GM12878 (cell line): ENCODE measurements at regions not wholly inside any gene's neighbourhood (a gene's known extent, or its start where the extent isn't known, plus 50 kb on each side); places are given as distances from the start of the nearest gene placed in this dataset.

Experiments
- ATAC-seq: fragments of 200-7000 bp; cut with Tn5 transposase; 3 replicates; pipeline ENCODE4 v1.9.1; 2020; ENCODE audit warnings: mild to moderate bottlenecking, moderate library complexity
- BruUV-seq: library from RNA; stranded (reverse); fragments of 400-500 nt; replicated peaks from 2 replicates; lab custom pipeline; 2021; lab: Mats Ljungman, UMichigan
- CTCF ChIA-PET: fragments of 300-600 bp; sonication (Branson Sonifier 250); formaldehyde crosslinking; extraction: SDS; loops from one replicate; lab custom pipeline; 2021; ENCODE audit warnings: inconsistent platforms; lab: Yijun Ruan, JAX
- POLR2A ChIA-PET: fragments of 350-600 bp; formaldehyde crosslinking; extraction: SDS; loops from one replicate; lab custom pipeline; 2021; ENCODE audit warnings: inconsistent platforms; lab: Charles Lee
- RAD21 ChIA-PET: fragments of 300-600 bp; sonication (Branson Sonifier 250); formaldehyde crosslinking; loops from one replicate; lab custom pipeline; 2023; ENCODE audit warnings: antibody characterized with exemption; ENCODE audit not compliant: unreplicated experiment; lab: Charles Lee
- SMC1A ChIA-PET: fragments of 300-600 bp; sonication (Branson Sonifier 250); formaldehyde crosslinking; loops from one replicate; lab custom pipeline; 2023; ENCODE audit not compliant: unreplicated experiment, uncharacterized antibody; lab: Charles Lee
- DNase-seq: peaks from one replicate; pipeline ENCODE4 v3.0.0-alpha.2; 2011; ENCODE audit warnings: low read depth, low spot score
- FAIRE-seq: peaks from 3 replicates; lab custom pipeline; 2011; peaks lifted over from hg19 to GRCh38; lab: Jason Lieb, UNC
- H2AFZ ChIP-seq: 2 replicates; pipeline ENCODE4 v1.6.0; 2011; ENCODE audit warnings: low read depth, low read length, control low read depth; ENCODE audit not compliant: control insufficient read depth
- H3K27ac ChIP-seq: 2 replicates; pipeline ENCODE4 v1.5.1; 2011; ENCODE audit warnings: control low read depth; ENCODE audit not compliant: control insufficient read depth, insufficient read depth
- H3K27me3 ChIP-seq, 2 experiments: replicated peaks in 1 of 2; 2 replicates each; pipeline versions ENCODE4 v1.6.0 to v1.6.1; 2011; ENCODE audit warnings: low read length in 1 of 2; ENCODE audit not compliant: control insufficient read depth in 2 of 2, insufficient read depth in 2 of 2
- H3K36me3 ChIP-seq, 2 experiments: 2 replicates each; pipeline ENCODE4 v1.5.1; 2011; ENCODE audit warnings: low read length in 1 of 2; ENCODE audit not compliant: control insufficient read depth in 2 of 2, insufficient read depth in 2 of 2
- H3K4me1 ChIP-seq: 2 replicates; pipeline ENCODE4 v1.6.1; 2011; ENCODE audit warnings: mild to moderate bottlenecking, low read length, moderate library complexity, mixed read lengths; ENCODE audit not compliant: control insufficient read depth, insufficient read depth
- H3K4me2 ChIP-seq: 2 replicates; pipeline ENCODE4 v1.6.0; 2011; ENCODE audit warnings: control low read depth; ENCODE audit not compliant: control insufficient read depth, insufficient read depth
- H3K4me3 ChIP-seq: fragments of 200-600 bp; sonication (generic); 2 replicates; pipeline ENCODE4 v1.5.1; 2016
- H3K79me2 ChIP-seq: 2 replicates; pipeline ENCODE4 v1.6.0; 2011; ENCODE audit warnings: low read length; ENCODE audit not compliant: control insufficient read depth, insufficient read depth
- H3K9ac ChIP-seq: 2 replicates; pipeline ENCODE4 v1.8.0; 2011; ENCODE audit warnings: low read length, control low read depth, mixed read lengths; ENCODE audit not compliant: control insufficient read depth, insufficient read depth
- H3K9me3 ChIP-seq: replicated peaks from 3 replicates; pipeline ENCODE4 v1.5.1; 2011; ENCODE audit warnings: mild to moderate bottlenecking, low read length; ENCODE audit not compliant: control insufficient read depth, insufficient read depth
- H4K20me1 ChIP-seq: 2 replicates; pipeline ENCODE4 v1.6.0; 2011; ENCODE audit not compliant: control insufficient read depth, insufficient read depth
- BACH1 ChIP-seq: fragments of 450-650 bp; IDR thresholded peaks from 2 replicates; pipeline ENCODE4 v1.6.1; 2017; ENCODE audit warnings: mild to moderate bottlenecking, borderline replicate concordance
- CBFB ChIP-seq: IDR thresholded peaks from 2 replicates; pipeline ENCODE4 v1.6.1; 2016; ENCODE audit warnings: antibody characterized with exemption, low read depth
- HCFC1 ChIP-seq: fragments of 150-350 bp; IDR thresholded peaks from 2 replicates; pipeline ENCODE4 v1.6.1; 2014; ENCODE audit warnings: low read length
- HDGF ChIP-seq: fragments of 450-650 bp; IDR thresholded peaks from 2 replicates; pipeline ENCODE4 v1.6.1; 2016; ENCODE audit warnings: antibody characterized with exemption
- IRF4 ChIP-seq: IDR thresholded peaks from 2 replicates; pipeline ENCODE4 v1.6.1; 2011; ENCODE audit warnings: low read depth, low read length
- KLF5 ChIP-seq: fragments of 450-650 bp; IDR thresholded peaks from 2 replicates; pipeline ENCODE4 v1.6.1; 2014; ENCODE audit warnings: mild to moderate bottlenecking; ENCODE audit not compliant: partially characterized antibody
- MEF2A ChIP-seq: IDR thresholded peaks from 2 replicates; pipeline ENCODE4 v1.6.1; 2011; ENCODE audit warnings: low read depth, mild to moderate bottlenecking, low read length, moderate library complexity; ENCODE audit not compliant: insufficient read depth
- PAX8 ChIP-seq: fragments of 450-650 bp; IDR thresholded peaks from 2 replicates; pipeline ENCODE4 v1.6.1; 2017; ENCODE audit warnings: mild to moderate bottlenecking, moderate library complexity
- POU2F2 ChIP-seq: IDR thresholded peaks from 3 replicates; pipeline ENCODE4 v1.6.1; 2011; ENCODE audit warnings: low read depth, mild to moderate bottlenecking, low read length, borderline replicate concordance
- SMAD1 ChIP-seq: fragments of 450-650 bp; IDR thresholded peaks from 2 replicates; pipeline ENCODE4 v1.6.1; 2018; ENCODE audit warnings: mild to moderate bottlenecking, low read depth; ENCODE audit not compliant: partially characterized antibody
- YBX1 ChIP-seq: fragments of 450-650 bp; IDR thresholded peaks from 2 replicates; pipeline ENCODE4 v1.6.1; 2016; ENCODE audit warnings: antibody characterized with exemption
- WGBS: methylation state at CpG from one replicate; pipeline ENCODE4 v1.1.6; 2016; ENCODE audit warnings: low lambda C conversion rate; ENCODE audit not compliant: insufficient replicate concordance, insufficient coverage; ENCODE audit errors: missing lambda C conversion rate; 5-methylcytosine and 5-hydroxymethylcytosine counted together
- in situ Hi-C: fragments of 300-500 bp; cut with MboI; formaldehyde crosslinking; loops from 9 replicates; pipeline ENCODE4 v1.14.3; 2018; ENCODE audit warnings: mixed read lengths
- intact Hi-C: fragments of 100-400 bp; cut with micrococcal nuclease; formaldehyde crosslinking; loops from one replicate; pipeline ENCODE4 v1.14.2; 2022; ENCODE audit not compliant: unreplicated experiment
- TF ChIP-seq, protein P1 (sequence below): IDR thresholded peaks from 2 replicates; pipeline ENCODE4 v1.6.1; 2012; ENCODE audit warnings: mild to moderate bottlenecking, low read depth, low read length
- TF ChIP-seq, protein P2 (sequence below): IDR thresholded peaks from 2 replicates; pipeline ENCODE4 v1.6.1; 2011; ENCODE audit warnings: borderline replicate concordance, low read depth, mild to moderate bottlenecking, moderate library complexity, low read length; ENCODE audit not compliant: insufficient read depth, poor library complexity, severe bottlenecking
- TF ChIP-seq, protein P3 (sequence below), 3 experiments: IDR thresholded peaks in 2 of 3; conservative IDR thresholded peaks in 1 of 3; 2 replicates each; pipeline ENCODE4 v1.5.1; 2011; ENCODE audit warnings: low read depth in 3 of 3, low read length in 3 of 3, mild to moderate bottlenecking in 3 of 3, control low read depth in 2 of 3, moderate library complexity in 2 of 3, inconsistent platforms in 1 of 3, mixed read lengths in 1 of 3; ENCODE audit not compliant: control insufficient read depth in 2 of 3, insufficient read depth in 1 of 3; ENCODE audit errors: extremely low read depth in 1 of 3
- TF ChIP-seq, protein P4 (sequence below): IDR thresholded peaks from 2 replicates; pipeline ENCODE4 v1.6.1; 2012; ENCODE audit warnings: low read depth, low read length, improper control_type of control experiment
- TF ChIP-seq, protein P5 (sequence below): fragments of 450-650 bp; IDR thresholded peaks from 2 replicates; pipeline ENCODE4 v1.6.1; 2017; ENCODE audit warnings: low read depth, mild to moderate bottlenecking, moderate library complexity

DNA sequence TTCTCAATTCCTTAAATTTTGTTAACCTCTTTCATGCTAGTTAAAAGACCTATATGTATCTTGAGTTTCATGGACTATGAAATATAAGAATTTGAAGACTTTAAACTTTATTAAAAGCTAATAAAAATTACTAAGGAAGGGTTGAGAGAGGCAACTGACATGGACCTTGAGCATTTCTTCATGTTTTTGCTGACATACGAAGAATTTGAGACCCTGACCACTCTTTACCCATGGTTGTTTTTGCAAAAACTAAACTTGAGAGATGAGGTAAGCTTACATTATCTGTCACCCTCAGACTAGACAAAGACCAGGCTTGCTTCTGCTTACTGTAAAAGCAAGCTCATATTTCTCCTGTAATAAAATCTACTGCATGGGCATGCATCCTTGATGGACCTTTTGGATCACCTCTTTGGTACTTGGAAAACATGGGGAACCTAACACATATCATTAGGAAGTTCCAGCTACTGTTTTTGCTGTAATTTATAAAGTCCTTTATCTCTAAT is 338.2 kb upstream of the PABPC4L start:
- ChIA-PET CTCF (interaction anchor here (0.7 to 1.3 kb wide), 4 partner anchors 8 to 32 kb away, joined by 3 to 6 read pairs (median 4); no protein-coding TSS in a partner anchor), POLR2A (no interaction called here), RAD21 (no interaction called here), SMC1A (interaction anchor here (1.2 kb wide), 1 partner anchor 82 kb away, joined by 4 read pairs; no protein-coding TSS in a partner anchor)
- no peaks in the 10 kb centered on the region for H3K79me2 ChIP-seq
- H3K4me1 ChIP-seq = no peaks in the 10 kb centered on the region
- no peak overlapping the region for H3K27ac ChIP-seq
- H3K4me2 ChIP-seq = no peak overlapping the region
- no TSS peak for BruUV-seq
- H2AFZ ChIP-seq = no peak overlapping the region
- FAIRE-seq = no peak
- H3K9ac ChIP-seq = no peak overlapping the region
- no peak for ATAC-seq
- DNase-seq = no peak
- H3K27me3 ChIP-seq = no peaks in the 10 kb centered on the region
- no peak overlapping the region for H3K4me3 ChIP-seq
- H3K36me3 ChIP-seq = no peaks in the 10 kb centered on the region
- intact Hi-C loops (no loop called here), in situ Hi-C loops (no loop called here)
- WGBS = 0% methylated on average over 1 of the region's 1 CpG
- no peaks in the 10 kb centered on the region for H3K9me3 ChIP-seq
- no peaks in the 10 kb centered on the region for H4K20me1 ChIP-seq
- TF ChIP-seq, protein P1, sequence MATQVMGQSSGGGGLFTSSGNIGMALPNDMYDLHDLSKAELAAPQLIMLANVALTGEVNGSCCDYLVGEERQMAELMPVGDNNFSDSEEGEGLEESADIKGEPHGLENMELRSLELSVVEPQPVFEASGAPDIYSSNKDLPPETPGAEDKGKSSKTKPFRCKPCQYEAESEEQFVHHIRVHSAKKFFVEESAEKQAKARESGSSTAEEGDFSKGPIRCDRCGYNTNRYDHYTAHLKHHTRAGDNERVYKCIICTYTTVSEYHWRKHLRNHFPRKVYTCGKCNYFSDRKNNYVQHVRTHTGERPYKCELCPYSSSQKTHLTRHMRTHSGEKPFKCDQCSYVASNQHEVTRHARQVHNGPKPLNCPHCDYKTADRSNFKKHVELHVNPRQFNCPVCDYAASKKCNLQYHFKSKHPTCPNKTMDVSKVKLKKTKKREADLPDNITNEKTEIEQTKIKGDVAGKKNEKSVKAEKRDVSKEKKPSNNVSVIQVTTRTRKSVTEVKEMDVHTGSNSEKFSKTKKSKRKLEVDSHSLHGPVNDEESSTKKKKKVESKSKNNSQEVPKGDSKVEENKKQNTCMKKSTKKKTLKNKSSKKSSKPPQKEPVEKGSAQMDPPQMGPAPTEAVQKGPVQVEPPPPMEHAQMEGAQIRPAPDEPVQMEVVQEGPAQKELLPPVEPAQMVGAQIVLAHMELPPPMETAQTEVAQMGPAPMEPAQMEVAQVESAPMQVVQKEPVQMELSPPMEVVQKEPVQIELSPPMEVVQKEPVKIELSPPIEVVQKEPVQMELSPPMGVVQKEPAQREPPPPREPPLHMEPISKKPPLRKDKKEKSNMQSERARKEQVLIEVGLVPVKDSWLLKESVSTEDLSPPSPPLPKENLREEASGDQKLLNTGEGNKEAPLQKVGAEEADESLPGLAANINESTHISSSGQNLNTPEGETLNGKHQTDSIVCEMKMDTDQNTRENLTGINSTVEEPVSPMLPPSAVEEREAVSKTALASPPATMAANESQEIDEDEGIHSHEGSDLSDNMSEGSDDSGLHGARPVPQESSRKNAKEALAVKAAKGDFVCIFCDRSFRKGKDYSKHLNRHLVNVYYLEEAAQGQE = no peak
- TF ChIP-seq YBX1 (no peak), POU2F2 (no peak), IRF4 (no peak), HCFC1 (no peak), KLF5 (no peak), BACH1 (no peak), HDGF (no peak), CBFB (no peak), MEF2A (no peak), SMAD1 (no peak), PAX8 (no peak)
- TF ChIP-seq, protein P2, sequence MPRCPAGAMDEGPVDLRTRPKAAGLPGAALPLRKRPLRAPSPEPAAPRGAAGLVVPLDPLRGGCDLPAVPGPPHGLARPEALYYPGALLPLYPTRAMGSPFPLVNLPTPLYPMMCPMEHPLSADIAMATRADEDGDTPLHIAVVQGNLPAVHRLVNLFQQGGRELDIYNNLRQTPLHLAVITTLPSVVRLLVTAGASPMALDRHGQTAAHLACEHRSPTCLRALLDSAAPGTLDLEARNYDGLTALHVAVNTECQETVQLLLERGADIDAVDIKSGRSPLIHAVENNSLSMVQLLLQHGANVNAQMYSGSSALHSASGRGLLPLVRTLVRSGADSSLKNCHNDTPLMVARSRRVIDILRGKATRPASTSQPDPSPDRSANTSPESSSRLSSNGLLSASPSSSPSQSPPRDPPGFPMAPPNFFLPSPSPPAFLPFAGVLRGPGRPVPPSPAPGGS = no peak
- TF ChIP-seq, protein P3, sequence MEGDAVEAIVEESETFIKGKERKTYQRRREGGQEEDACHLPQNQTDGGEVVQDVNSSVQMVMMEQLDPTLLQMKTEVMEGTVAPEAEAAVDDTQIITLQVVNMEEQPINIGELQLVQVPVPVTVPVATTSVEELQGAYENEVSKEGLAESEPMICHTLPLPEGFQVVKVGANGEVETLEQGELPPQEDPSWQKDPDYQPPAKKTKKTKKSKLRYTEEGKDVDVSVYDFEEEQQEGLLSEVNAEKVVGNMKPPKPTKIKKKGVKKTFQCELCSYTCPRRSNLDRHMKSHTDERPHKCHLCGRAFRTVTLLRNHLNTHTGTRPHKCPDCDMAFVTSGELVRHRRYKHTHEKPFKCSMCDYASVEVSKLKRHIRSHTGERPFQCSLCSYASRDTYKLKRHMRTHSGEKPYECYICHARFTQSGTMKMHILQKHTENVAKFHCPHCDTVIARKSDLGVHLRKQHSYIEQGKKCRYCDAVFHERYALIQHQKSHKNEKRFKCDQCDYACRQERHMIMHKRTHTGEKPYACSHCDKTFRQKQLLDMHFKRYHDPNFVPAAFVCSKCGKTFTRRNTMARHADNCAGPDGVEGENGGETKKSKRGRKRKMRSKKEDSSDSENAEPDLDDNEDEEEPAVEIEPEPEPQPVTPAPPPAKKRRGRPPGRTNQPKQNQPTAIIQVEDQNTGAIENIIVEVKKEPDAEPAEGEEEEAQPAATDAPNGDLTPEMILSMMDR (IDR thresholded peaks at IDR 0.05 in 2 of 3, conservative IDR thresholded peaks at IDR 0.05 in 1 of 3; ENCODE audit: control insufficient read depth in 2 of 3, extremely low read depth in 1 of 3, insufficient read depth in 1 of 3, low read depth in 3 of 3, low read length in 3 of 3) = no peak
- TF ChIP-seq, protein P4, sequence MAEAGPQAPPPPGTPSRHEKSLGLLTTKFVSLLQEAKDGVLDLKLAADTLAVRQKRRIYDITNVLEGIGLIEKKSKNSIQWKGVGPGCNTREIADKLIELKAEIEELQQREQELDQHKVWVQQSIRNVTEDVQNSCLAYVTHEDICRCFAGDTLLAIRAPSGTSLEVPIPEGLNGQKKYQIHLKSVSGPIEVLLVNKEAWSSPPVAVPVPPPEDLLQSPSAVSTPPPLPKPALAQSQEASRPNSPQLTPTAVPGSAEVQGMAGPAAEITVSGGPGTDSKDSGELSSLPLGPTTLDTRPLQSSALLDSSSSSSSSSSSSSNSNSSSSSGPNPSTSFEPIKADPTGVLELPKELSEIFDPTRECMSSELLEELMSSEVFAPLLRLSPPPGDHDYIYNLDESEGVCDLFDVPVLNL = no peak
- TF ChIP-seq, protein P5, sequence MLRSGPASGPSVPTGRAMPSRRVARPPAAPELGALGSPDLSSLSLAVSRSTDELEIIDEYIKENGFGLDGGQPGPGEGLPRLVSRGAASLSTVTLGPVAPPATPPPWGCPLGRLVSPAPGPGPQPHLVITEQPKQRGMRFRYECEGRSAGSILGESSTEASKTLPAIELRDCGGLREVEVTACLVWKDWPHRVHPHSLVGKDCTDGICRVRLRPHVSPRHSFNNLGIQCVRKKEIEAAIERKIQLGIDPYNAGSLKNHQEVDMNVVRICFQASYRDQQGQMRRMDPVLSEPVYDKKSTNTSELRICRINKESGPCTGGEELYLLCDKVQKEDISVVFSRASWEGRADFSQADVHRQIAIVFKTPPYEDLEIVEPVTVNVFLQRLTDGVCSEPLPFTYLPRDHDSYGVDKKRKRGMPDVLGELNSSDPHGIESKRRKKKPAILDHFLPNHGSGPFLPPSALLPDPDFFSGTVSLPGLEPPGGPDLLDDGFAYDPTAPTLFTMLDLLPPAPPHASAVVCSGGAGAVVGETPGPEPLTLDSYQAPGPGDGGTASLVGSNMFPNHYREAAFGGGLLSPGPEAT = no peak
